ENCODE measurements at regions not wholly inside any gene's neighbourhood (a gene's known extent, or its start where the extent isn't known, plus 50 kb on each side); places are given as distances from the start of the nearest gene placed in this dataset.

DNA sequence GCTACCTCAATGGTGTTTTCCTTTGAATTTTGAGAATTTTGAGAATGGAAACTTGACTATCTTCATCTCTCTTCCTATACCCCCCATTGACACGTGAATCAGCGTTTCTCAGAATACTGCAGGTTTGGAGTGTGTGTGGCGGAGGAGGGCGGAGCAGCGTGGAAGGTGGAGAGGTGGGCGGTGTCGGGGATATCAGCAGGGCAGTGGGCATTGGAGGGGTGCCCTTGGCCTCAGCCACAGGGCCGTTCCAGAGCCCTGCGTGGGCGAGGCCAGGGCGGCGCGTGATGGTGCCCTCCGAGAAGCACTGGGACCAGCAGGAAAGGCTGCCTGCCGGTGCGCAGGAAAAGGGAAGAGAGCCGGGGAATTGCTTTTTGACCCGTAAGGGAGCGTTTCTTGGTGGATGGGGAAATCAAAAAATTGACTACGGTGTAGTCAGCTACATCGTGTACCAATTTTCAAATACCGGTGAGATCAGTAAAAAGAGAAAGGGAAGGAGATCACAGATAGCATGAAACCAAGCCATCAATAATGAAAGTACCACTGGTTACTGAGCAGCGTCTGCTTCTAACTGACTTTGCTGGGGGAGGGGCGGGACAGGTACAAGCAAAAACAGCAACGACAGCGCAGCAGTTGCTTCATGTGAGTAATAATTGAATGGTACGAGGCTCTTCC is 82.7 kb upstream of the DUSP22 start:
- no peak for TF ChIP-seq POLR2A (IDR thresholded peaks at IDR 0.05)
- TF ChIP-seq, protein P1, sequence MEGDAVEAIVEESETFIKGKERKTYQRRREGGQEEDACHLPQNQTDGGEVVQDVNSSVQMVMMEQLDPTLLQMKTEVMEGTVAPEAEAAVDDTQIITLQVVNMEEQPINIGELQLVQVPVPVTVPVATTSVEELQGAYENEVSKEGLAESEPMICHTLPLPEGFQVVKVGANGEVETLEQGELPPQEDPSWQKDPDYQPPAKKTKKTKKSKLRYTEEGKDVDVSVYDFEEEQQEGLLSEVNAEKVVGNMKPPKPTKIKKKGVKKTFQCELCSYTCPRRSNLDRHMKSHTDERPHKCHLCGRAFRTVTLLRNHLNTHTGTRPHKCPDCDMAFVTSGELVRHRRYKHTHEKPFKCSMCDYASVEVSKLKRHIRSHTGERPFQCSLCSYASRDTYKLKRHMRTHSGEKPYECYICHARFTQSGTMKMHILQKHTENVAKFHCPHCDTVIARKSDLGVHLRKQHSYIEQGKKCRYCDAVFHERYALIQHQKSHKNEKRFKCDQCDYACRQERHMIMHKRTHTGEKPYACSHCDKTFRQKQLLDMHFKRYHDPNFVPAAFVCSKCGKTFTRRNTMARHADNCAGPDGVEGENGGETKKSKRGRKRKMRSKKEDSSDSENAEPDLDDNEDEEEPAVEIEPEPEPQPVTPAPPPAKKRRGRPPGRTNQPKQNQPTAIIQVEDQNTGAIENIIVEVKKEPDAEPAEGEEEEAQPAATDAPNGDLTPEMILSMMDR (IDR thresholded peaks at IDR 0.05), result no peak
